Fibroblast of villous mesenchyme (primary cell): ENCODE measurements at regions not wholly inside any gene's neighbourhood (a gene's known extent, or its start where the extent isn't known, plus 50 kb on each side); places are given as distances from the start of the nearest gene placed in this dataset.

ENCODE experiments used
- DNase-seq: peaks from one replicate; pipeline ENCODE4 v3.0.0-alpha.2; 2010; ENCODE audit warnings: low read depth
- H3K4me3 ChIP-seq: 2 replicates; pipeline ENCODE4 v1.5.1; 2011; ENCODE audit warnings: low read depth, mild to moderate bottlenecking, low read length
- TF ChIP-seq, protein P1 (sequence below): IDR thresholded peaks from 2 replicates; pipeline ENCODE4 v1.5.1; 2012; ENCODE audit warnings: low read depth, mild to moderate bottlenecking, low read length; ENCODE audit not compliant: insufficient read depth

GRCh38 chr3:59386165-59386564, 336.3 kb upstream of the CFAP20DC start:
- TF ChIP-seq, protein P1, sequence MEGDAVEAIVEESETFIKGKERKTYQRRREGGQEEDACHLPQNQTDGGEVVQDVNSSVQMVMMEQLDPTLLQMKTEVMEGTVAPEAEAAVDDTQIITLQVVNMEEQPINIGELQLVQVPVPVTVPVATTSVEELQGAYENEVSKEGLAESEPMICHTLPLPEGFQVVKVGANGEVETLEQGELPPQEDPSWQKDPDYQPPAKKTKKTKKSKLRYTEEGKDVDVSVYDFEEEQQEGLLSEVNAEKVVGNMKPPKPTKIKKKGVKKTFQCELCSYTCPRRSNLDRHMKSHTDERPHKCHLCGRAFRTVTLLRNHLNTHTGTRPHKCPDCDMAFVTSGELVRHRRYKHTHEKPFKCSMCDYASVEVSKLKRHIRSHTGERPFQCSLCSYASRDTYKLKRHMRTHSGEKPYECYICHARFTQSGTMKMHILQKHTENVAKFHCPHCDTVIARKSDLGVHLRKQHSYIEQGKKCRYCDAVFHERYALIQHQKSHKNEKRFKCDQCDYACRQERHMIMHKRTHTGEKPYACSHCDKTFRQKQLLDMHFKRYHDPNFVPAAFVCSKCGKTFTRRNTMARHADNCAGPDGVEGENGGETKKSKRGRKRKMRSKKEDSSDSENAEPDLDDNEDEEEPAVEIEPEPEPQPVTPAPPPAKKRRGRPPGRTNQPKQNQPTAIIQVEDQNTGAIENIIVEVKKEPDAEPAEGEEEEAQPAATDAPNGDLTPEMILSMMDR = no peak
- no peak for DNase-seq
- no peak overlapping the region for H3K4me3 ChIP-seq

- no peak overlapping the region for H3K4me3 ChIP-seq
- TF ChIP-seq, protein P1 = no peak
- DNase-seq = no peak
Observed at GRCh38 chr3:59385547-59385946, 335.7 kb upstream of the CFAP20DC start.

DNA sequence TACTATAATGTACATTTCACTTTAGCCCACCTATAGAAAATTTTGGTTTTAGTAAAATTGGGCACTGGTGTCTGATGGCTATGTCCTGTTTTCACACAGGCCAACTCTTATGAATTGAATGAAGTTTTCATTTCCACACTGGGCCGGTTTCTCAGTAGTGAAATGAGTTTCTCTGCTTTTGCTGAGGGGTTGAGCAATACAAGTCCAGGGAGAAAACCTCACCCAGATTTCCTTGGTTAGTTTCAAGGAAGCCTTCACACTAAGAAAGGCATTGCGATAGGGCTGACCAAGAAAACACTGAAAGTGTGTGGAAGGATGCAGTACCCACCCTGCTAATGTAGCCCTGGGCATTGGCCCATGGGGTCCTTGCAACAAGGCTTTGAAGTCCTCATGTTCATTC, 331.5 kb upstream of the CFAP20DC start:
- DNase-seq = no peak
- TF ChIP-seq, protein P1 = no peak
- H3K4me3 ChIP-seq = no peak overlapping the region

- TF ChIP-seq, protein P1 = no peak
- DNase-seq = no peak
- no peak overlapping the region for H3K4me3 ChIP-seq
Observed at GRCh38 chr3:59380146-59380545, 330.3 kb upstream of the CFAP20DC start.

- no peak overlapping the region for H3K4me3 ChIP-seq
- TF ChIP-seq, protein P1 = no peak
- no peak for DNase-seq
Observed at GRCh38 chr3:59374818-59375211, 325.0 kb upstream of the CFAP20DC start.

DNA sequence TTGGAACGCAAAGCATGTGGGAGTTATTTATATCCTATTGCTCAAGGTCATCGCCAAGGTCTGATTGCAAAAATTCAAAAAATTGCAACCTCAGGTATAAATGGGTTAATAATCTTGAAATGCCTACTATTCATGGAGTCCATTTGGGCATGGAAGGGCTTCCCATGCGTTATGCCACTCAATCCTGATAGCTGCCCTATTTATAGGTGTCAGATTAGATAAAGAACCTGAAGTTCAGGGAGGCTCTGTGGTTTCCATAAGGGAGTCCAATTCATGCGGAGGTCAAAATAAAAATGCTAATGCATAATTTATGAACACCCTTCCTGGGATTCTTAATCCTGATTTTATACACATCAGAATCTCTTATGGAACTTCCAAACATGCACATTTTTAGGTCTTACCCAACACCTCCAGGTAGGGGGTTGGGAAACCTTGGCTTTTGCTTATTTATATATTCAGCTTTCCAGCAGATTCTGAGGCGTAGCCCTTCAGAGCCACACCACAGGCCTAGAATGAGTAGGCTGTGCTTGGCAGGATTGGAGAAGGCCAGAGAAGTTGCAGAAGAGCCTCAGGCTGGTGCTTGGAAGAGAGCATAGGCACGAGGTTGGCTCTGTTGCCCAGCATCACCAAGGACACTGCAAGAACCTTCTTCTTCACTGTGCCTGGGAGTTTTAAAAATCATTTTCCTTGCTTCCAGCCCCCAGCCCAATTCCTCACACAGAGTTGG, 324.4 kb upstream of the CFAP20DC start:
- no peak for DNase-seq
- TF ChIP-seq, protein P1 = no peak
- no peak overlapping the region for H3K4me3 ChIP-seq

GRCh38 chr3:59372346-59372745, 322.5 kb upstream of the CFAP20DC start:
- H3K4me3 ChIP-seq = no peak overlapping the region
- no peak for DNase-seq
- TF ChIP-seq, protein P1 = no peak
